Calu3 (cell line): ENCODE measurements at regions not wholly inside any gene's neighbourhood (a gene's known extent, or its start where the extent isn't known, plus 50 kb on each side); places are given as distances from the start of the nearest gene placed in this dataset.

ENCODE experiments used
- BruUV-seq: library from RNA; stranded (reverse); fragments of 400-500 nt; replicated peaks from 2 replicates; lab custom pipeline; 2021; lab: Mats Ljungman, UMichigan
- CTCF ChIA-PET: fragments of 300-600 bp; sonication (Branson Sonifier 250); formaldehyde crosslinking; loops from one replicate; lab custom pipeline; 2022; ENCODE audit warnings: antibody characterized with exemption; lab: Charles Lee
- DNase-seq: peaks from one replicate; pipeline ENCODE4 v3.0.0; 2022
- H3K27ac Mint-ChIP-seq: one replicate; pipeline ENCODE4 v1.8.0; 2022; ENCODE audit warnings: mixed read lengths; ENCODE audit not compliant: unreplicated experiment
- H3K27me3 Mint-ChIP-seq: one replicate; pipeline ENCODE4 v1.8.0; 2022; ENCODE audit warnings: mixed read lengths; ENCODE audit not compliant: unreplicated experiment
- H3K36me3 Mint-ChIP-seq: one replicate; pipeline ENCODE4 v1.8.0; 2022; ENCODE audit warnings: mild to moderate bottlenecking, moderate library complexity, mixed read lengths; ENCODE audit not compliant: insufficient read depth, unreplicated experiment
- H3K4me1 Mint-ChIP-seq: one replicate; pipeline ENCODE4 v1.8.0; 2022; ENCODE audit warnings: mild to moderate bottlenecking, low read depth, mixed read lengths; ENCODE audit not compliant: unreplicated experiment
- H3K4me3 Mint-ChIP-seq: one replicate; pipeline ENCODE4 v1.8.0; 2022; ENCODE audit warnings: mild to moderate bottlenecking, low read depth, moderate library complexity, mixed read lengths; ENCODE audit not compliant: unreplicated experiment
- H3K9me3 Mint-ChIP-seq: one replicate; pipeline ENCODE4 v1.8.0; 2022; ENCODE audit warnings: low read depth, mixed read lengths; ENCODE audit not compliant: unreplicated experiment
- intact Hi-C: fragments of 100-400 bp; cut with micrococcal nuclease; formaldehyde crosslinking; loops from one replicate; pipeline ENCODE4 v1.10.0; 2022; ENCODE audit not compliant: unreplicated experiment
- TF ChIP-seq, protein P1 (sequence below): fragments of 200-600 bp; IDR thresholded peaks from one replicate; pipeline ENCODE4 v1.8.0; 2022; ENCODE audit warnings: antibody characterized with exemption; ENCODE audit not compliant: unreplicated experiment

DNA sequence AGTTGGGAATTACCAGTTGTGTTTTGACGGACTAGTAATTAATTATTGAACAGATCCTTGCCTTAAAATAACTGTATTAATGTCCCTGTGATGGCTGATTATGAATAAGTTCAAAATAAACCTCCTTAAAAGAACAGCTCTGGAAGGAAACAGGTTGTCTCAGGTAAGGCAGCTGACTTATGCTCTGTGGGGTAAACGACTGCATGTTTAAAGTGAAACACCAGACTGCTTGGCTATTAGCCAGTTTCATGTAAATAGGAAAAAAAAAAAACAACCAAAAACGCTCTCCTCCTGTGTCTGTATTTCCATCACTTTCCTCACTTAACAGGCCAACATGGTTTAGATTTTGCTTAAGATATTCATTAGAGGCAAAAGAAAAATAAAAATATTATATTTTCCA, 243.6 kb downstream of the TMEM182 start:
- no peaks in the 10 kb centered on the region for H3K36me3 Mint-ChIP-seq
- peaks cover 7% of the 10 kb centered on the region for H3K9me3 Mint-ChIP-seq
- H3K4me3 Mint-ChIP-seq, result no peak overlapping the region
- no peak for DNase-seq
- intact Hi-C loops, result no loop called here
- no peaks in the 10 kb centered on the region for H3K27me3 Mint-ChIP-seq
- no peak overlapping the region for H3K27ac Mint-ChIP-seq
- BruUV-seq, result no TSS peak
- CTCF ChIA-PET, result no interaction called here
- TF ChIP-seq, protein P1, sequence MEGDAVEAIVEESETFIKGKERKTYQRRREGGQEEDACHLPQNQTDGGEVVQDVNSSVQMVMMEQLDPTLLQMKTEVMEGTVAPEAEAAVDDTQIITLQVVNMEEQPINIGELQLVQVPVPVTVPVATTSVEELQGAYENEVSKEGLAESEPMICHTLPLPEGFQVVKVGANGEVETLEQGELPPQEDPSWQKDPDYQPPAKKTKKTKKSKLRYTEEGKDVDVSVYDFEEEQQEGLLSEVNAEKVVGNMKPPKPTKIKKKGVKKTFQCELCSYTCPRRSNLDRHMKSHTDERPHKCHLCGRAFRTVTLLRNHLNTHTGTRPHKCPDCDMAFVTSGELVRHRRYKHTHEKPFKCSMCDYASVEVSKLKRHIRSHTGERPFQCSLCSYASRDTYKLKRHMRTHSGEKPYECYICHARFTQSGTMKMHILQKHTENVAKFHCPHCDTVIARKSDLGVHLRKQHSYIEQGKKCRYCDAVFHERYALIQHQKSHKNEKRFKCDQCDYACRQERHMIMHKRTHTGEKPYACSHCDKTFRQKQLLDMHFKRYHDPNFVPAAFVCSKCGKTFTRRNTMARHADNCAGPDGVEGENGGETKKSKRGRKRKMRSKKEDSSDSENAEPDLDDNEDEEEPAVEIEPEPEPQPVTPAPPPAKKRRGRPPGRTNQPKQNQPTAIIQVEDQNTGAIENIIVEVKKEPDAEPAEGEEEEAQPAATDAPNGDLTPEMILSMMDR, result no peak
- no peaks in the 10 kb centered on the region for H3K4me1 Mint-ChIP-seq

DNA sequence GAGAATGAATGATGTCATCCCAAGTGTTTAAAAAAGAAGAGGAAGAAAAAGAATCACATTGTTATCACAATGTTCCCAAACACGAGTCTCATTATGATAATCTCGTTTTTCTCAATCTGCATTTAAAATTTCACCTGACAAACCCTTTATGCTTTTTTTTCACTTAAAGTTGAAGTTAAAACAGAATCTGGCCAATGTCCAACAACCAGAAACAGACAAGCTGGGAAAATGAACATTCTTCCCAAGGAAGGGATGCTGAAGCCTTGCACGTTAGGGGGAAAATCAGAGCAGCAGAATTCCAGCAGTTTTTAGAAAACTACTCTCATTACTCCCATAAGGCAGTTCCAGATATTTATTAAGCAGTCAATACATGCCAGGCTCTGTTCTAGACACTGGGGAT, 245.3 kb downstream of the TMEM182 start:
- H3K36me3 Mint-ChIP-seq, result no peaks in the 10 kb centered on the region
- no peak overlapping the region for H3K27ac Mint-ChIP-seq
- DNase-seq, result no peak

DNA sequence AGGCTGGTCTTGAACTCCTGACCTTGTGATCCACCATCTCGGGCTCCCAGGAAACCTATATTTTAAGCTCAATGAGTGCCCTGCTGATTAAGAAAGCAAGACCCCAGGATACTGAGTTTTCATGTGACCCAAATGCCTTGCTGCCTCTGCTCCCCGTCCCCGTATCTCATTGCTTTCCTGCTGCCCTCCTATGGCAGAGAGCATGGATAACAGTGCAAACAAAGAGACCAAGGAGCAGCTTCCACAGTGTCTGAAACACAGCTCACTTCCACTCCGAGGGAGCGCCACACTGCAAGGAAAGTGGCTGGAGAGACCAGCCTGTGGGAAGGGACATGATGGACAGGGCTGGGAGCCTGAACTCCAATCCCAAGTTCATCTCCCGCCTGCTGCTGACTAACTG, 246.8 kb downstream of the TMEM182 start:
- BruUV-seq, result no TSS peak
- no peak overlapping the region for H3K4me3 Mint-ChIP-seq
- H3K4me1 Mint-ChIP-seq, result no peaks in the 10 kb centered on the region
- CTCF ChIA-PET, result no interaction called here
- H3K9me3 Mint-ChIP-seq, result peaks cover 9% of the 10 kb centered on the region
- intact Hi-C loops, result no loop called here
- TF ChIP-seq, protein P1, result no peak
- no peaks in the 10 kb centered on the region for H3K27me3 Mint-ChIP-seq
- H3K27ac Mint-ChIP-seq, result no peak overlapping the region
- no peaks in the 10 kb centered on the region for H3K36me3 Mint-ChIP-seq
- DNase-seq, result no peak

More for the DNA sequence above, 245.3 kb downstream of the TMEM182 start:
- CTCF ChIA-PET, result no interaction called here
- Mint-ChIP-seq H3K27me3 (no peaks in the 10 kb centered on the region), H3K4me1 (no peaks in the 10 kb centered on the region), H3K9me3 (peaks cover 9% of the 10 kb centered on the region), H3K4me3 (no peak overlapping the region)
- no TSS peak for BruUV-seq
- intact Hi-C loops, result no loop called here
- TF ChIP-seq, protein P1, result no peak

DNA sequence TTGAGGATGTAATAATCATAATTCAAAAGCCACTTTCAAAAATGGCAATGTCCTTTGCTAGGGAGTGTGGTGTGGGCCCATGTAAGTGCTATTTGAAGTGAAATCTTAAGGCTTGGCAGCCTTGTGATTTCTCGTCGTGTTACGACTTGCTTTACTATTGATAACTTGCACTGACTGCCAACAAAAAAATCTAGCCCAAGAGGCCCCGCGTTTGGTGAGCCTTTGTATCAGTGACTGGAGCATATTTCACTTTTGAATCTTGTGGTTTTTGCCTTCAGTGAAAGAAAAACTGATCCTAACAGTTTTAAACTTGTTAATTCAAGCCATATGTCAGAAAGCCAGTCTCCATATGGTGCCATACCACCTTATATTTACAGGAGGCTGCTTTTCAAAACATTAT, 248.0 kb downstream of the TMEM182 start:
- Mint-ChIP-seq H3K27me3 (no peaks in the 10 kb centered on the region), H3K36me3 (no peaks in the 10 kb centered on the region), H3K27ac (no peak overlapping the region), H3K4me3 (no peak overlapping the region), H3K9me3 (peaks cover 5% of the 10 kb centered on the region), H3K4me1 (no peaks in the 10 kb centered on the region)
- no TSS peak for BruUV-seq
- TF ChIP-seq, protein P1, result no peak
- intact Hi-C loops, result no loop called here
- CTCF ChIA-PET, result no interaction called here
- DNase-seq, result no peak
